ENCODE measurements at regions not wholly inside any gene's neighbourhood (a gene's known extent, or its start where the extent isn't known, plus 50 kb on each side); places are given as distances from the start of the nearest gene placed in this dataset.
A peak's percentile ranks its signal among the peaks of the same experiment; 100 is the strongest.

- Histone ChIP-seq H3K36me3 (ENCODE audit: insufficient read depth, low read length) (no peaks in the 10 kb centered on the region), H3K27me3 (ENCODE audit: insufficient read depth, low read length, poor library complexity, severe bottlenecking) (no peaks in the 10 kb centered on the region), H3K4me3 (ENCODE audit: low read length) (no peak overlapping the region), H3K4me1 (ENCODE audit: insufficient read depth, low read length) (no peaks in the 10 kb centered on the region), H3K9me3 (ENCODE audit: low read length) (no peaks in the 10 kb centered on the region), H3K27ac (ENCODE audit: low read depth, low read length) (no peak overlapping the region)
- peaks cover 0 to 6% (median 2%) of the 10 kb centered on the region in 5 donors for H3K9me3 Mint-ChIP-seq
- no peaks in the 10 kb centered on the region for H3K4me1 Mint-ChIP-seq
- ChIA-PET POLR2A (no interaction called here), CTCF (no interaction called here)
- no peak for DNase-seq
- H3K36me3 Mint-ChIP-seq, result no peaks in the 10 kb centered on the region
- no peak overlapping the region for H3K27ac Mint-ChIP-seq
- H3K27me3 Mint-ChIP-seq, result no peaks in the 10 kb centered on the region
- no peak overlapping the region for H3K4me3 Mint-ChIP-seq
Measured at GRCh38 chr1:88286716-88287115, 397.4 kb upstream of the PKN2 start.

- H3K27me3 Mint-ChIP-seq, result no peaks in the 10 kb centered on the region
- ChIA-PET CTCF (no interaction called here), POLR2A (no interaction called here)
- no peaks in the 10 kb centered on the region for H3K4me1 Mint-ChIP-seq
- H3K9me3 ChIP-seq (ENCODE audit: low read length), result no peaks in the 10 kb centered on the region
- no peak for DNase-seq
- H3K9me3 Mint-ChIP-seq, result peaks cover 0 to 3% (median 0%) of the 10 kb centered on the region in 5 donors
- no peaks in the 10 kb centered on the region for H3K36me3 ChIP-seq (ENCODE audit: insufficient read depth, low read length)
- no peak overlapping the region for H3K27ac Mint-ChIP-seq
- no peaks in the 10 kb centered on the region for H3K36me3 Mint-ChIP-seq
- H3K27ac ChIP-seq (ENCODE audit: low read depth, low read length), result no peak overlapping the region
- H3K4me3 ChIP-seq (ENCODE audit: low read length), result no peak overlapping the region
- no peaks in the 10 kb centered on the region for H3K27me3 ChIP-seq (ENCODE audit: insufficient read depth, low read length, poor library complexity, severe bottlenecking)
- no peaks in the 10 kb centered on the region for H3K4me1 ChIP-seq (ENCODE audit: insufficient read depth, low read length)
- no peak overlapping the region for H3K4me3 Mint-ChIP-seq
Measured at GRCh38 chr1:88288571-88288970, 395.5 kb upstream of the PKN2 start.

GRCh38 chr1:88289401-88290102 is 394.5 kb upstream of the PKN2 start:
- H3K36me3 Mint-ChIP-seq, result no peaks in the 10 kb centered on the region
- no peaks in the 10 kb centered on the region for H3K27me3 Mint-ChIP-seq

GRCh38 chr1:88291611-88292354 is 392.3 kb upstream of the PKN2 start:
- H3K27me3 Mint-ChIP-seq, result no peaks in the 10 kb centered on the region
- no peak for DNase-seq
- Histone ChIP-seq H3K9me3 (ENCODE audit: low read length) (no peaks in the 10 kb centered on the region), H3K4me3 (ENCODE audit: low read length) (no peak overlapping the region), H3K27ac (ENCODE audit: low read depth, low read length) (no peak overlapping the region), H3K36me3 (ENCODE audit: insufficient read depth, low read length) (no peaks in the 10 kb centered on the region), H3K27me3 (ENCODE audit: insufficient read depth, low read length, poor library complexity, severe bottlenecking) (no peaks in the 10 kb centered on the region), H3K4me1 (ENCODE audit: insufficient read depth, low read length) (no peaks in the 10 kb centered on the region)
- no peak overlapping the region for H3K4me3 Mint-ChIP-seq
- peaks cover 0 to 3% (median 0%) of the 10 kb centered on the region in 5 donors for H3K9me3 Mint-ChIP-seq
- no peaks in the 10 kb centered on the region for H3K4me1 Mint-ChIP-seq
- H3K36me3 Mint-ChIP-seq, result no peaks in the 10 kb centered on the region
- POLR2A ChIA-PET, result no interaction called here
- CTCF ChIA-PET, result no interaction called here
- no peak overlapping the region for H3K27ac Mint-ChIP-seq

More at GRCh38 chr1:88289401-88290102, 394.5 kb upstream of the PKN2 start:
- H3K36me3 ChIP-seq (ENCODE audit: insufficient read depth, low read length), result no peaks in the 10 kb centered on the region
- Mint-ChIP-seq H3K27ac (peak overlapping the region in 1 of 8 donors; percentile 8), H3K4me1 (no peaks in the 10 kb centered on the region), H3K4me3 (no peak overlapping the region), H3K9me3 (peaks cover 0 to 3% (median 0%) of the 10 kb centered on the region in 5 donors)
- no peak overlapping the region for H3K27ac ChIP-seq (ENCODE audit: low read depth, low read length)
- H3K4me3 ChIP-seq (ENCODE audit: low read length), result no peak overlapping the region
- CTCF ChIA-PET, result no interaction called here
- no peaks in the 10 kb centered on the region for H3K9me3 ChIP-seq (ENCODE audit: low read length)
- H3K27me3 ChIP-seq (ENCODE audit: insufficient read depth, low read length, poor library complexity, severe bottlenecking), result no peaks in the 10 kb centered on the region
- POLR2A ChIA-PET, result no interaction called here
- DNase-seq, result no peak
- H3K4me1 ChIP-seq (ENCODE audit: insufficient read depth, low read length), result no peaks in the 10 kb centered on the region

GRCh38 chr1:88293691-88294190 is 390.3 kb upstream of the PKN2 start:
- no peaks in the 10 kb centered on the region for H3K9me3 Mint-ChIP-seq
- Histone ChIP-seq H3K4me1 (ENCODE audit: insufficient read depth, low read length) (no peaks in the 10 kb centered on the region), H3K9me3 (ENCODE audit: low read length) (no peaks in the 10 kb centered on the region), H3K27ac (ENCODE audit: low read depth, low read length) (no peak overlapping the region), H3K36me3 (ENCODE audit: insufficient read depth, low read length) (no peaks in the 10 kb centered on the region), H3K27me3 (ENCODE audit: insufficient read depth, low read length, poor library complexity, severe bottlenecking) (no peaks in the 10 kb centered on the region), H3K4me3 (ENCODE audit: low read length) (no peak overlapping the region)
- H3K4me1 Mint-ChIP-seq, result no peaks in the 10 kb centered on the region
- DNase-seq, result no peak
- POLR2A ChIA-PET, result no interaction called here
- H3K27ac Mint-ChIP-seq, result no peak overlapping the region
- no peaks in the 10 kb centered on the region for H3K36me3 Mint-ChIP-seq
- H3K4me3 Mint-ChIP-seq, result no peak overlapping the region
- CTCF ChIA-PET, result no interaction called here
- H3K27me3 Mint-ChIP-seq, result no peaks in the 10 kb centered on the region

- H3K36me3 ChIP-seq (ENCODE audit: insufficient read depth, low read length), result no peaks in the 10 kb centered on the region
- H3K27me3 Mint-ChIP-seq, result peaks cover 0 to 2% of the 10 kb centered on the region in 2 donors
- H3K27ac Mint-ChIP-seq, result no peak overlapping the region
- no peaks in the 10 kb centered on the region for H3K9me3 ChIP-seq (ENCODE audit: low read length)
- POLR2A ChIA-PET, result no interaction called here
- H3K36me3 Mint-ChIP-seq, result no peaks in the 10 kb centered on the region
- no peak overlapping the region for H3K4me3 Mint-ChIP-seq
- H3K4me1 ChIP-seq (ENCODE audit: insufficient read depth, low read length), result no peaks in the 10 kb centered on the region
- H3K4me3 ChIP-seq (ENCODE audit: low read length), result no peak overlapping the region
- H3K27ac ChIP-seq (ENCODE audit: low read depth, low read length), result no peak overlapping the region
- no peaks in the 10 kb centered on the region for H3K4me1 Mint-ChIP-seq
- no peaks in the 10 kb centered on the region for H3K9me3 Mint-ChIP-seq
- no peak for DNase-seq
- CTCF ChIA-PET, result no interaction called here
- no peaks in the 10 kb centered on the region for H3K27me3 ChIP-seq (ENCODE audit: insufficient read depth, low read length, poor library complexity, severe bottlenecking)
Measured at GRCh38 chr1:88296227-88296626, 387.8 kb upstream of the PKN2 start.

GRCh38 chr1:88296642-88297041 is 387.4 kb upstream of the PKN2 start:
- H3K4me3 ChIP-seq (ENCODE audit: low read length), result no peak overlapping the region
- no peak overlapping the region for H3K4me3 Mint-ChIP-seq
- no peaks in the 10 kb centered on the region for H3K9me3 Mint-ChIP-seq
- peaks cover 0 to 2% of the 10 kb centered on the region in 2 donors for H3K27me3 Mint-ChIP-seq
- POLR2A ChIA-PET, result interaction anchor here (0.6 kb wide), 1 partner anchor 20 kb away, joined by 7 read pairs; no protein-coding TSS in a partner anchor
- DNase-seq, result no peak
- H3K4me1 Mint-ChIP-seq, result no peaks in the 10 kb centered on the region
- H3K27me3 ChIP-seq (ENCODE audit: insufficient read depth, low read length, poor library complexity, severe bottlenecking), result no peaks in the 10 kb centered on the region
- H3K9me3 ChIP-seq (ENCODE audit: low read length), result no peaks in the 10 kb centered on the region
- H3K4me1 ChIP-seq (ENCODE audit: insufficient read depth, low read length), result no peaks in the 10 kb centered on the region
- H3K36me3 Mint-ChIP-seq, result no peaks in the 10 kb centered on the region
- no peaks in the 10 kb centered on the region for H3K36me3 ChIP-seq (ENCODE audit: insufficient read depth, low read length)
- H3K27ac ChIP-seq (ENCODE audit: low read depth, low read length), result no peak overlapping the region
- CTCF ChIA-PET, result no interaction called here
- no peak overlapping the region for H3K27ac Mint-ChIP-seq

GRCh38 chr1:88298506-88298905 is 385.6 kb upstream of the PKN2 start:
- peaks cover 0 to 2% of the 10 kb centered on the region in 2 donors for H3K27me3 Mint-ChIP-seq
- no peak overlapping the region for H3K27ac Mint-ChIP-seq
- no peaks in the 10 kb centered on the region for H3K4me1 Mint-ChIP-seq
- H3K4me3 Mint-ChIP-seq, result no peak overlapping the region
- H3K36me3 Mint-ChIP-seq, result no peaks in the 10 kb centered on the region
- ChIA-PET POLR2A (no interaction called here), CTCF (no interaction called here)
- no peak overlapping the region for H3K27ac ChIP-seq (ENCODE audit: low read depth, low read length)
- DNase-seq, result no peak
- H3K4me3 ChIP-seq (ENCODE audit: low read length), result no peak overlapping the region
- H3K27me3 ChIP-seq (ENCODE audit: insufficient read depth, low read length, poor library complexity, severe bottlenecking), result no peaks in the 10 kb centered on the region
- no peaks in the 10 kb centered on the region for H3K9me3 ChIP-seq (ENCODE audit: low read length)
- no peaks in the 10 kb centered on the region for H3K4me1 ChIP-seq (ENCODE audit: insufficient read depth, low read length)
- H3K36me3 ChIP-seq (ENCODE audit: insufficient read depth, low read length), result no peaks in the 10 kb centered on the region
- H3K9me3 Mint-ChIP-seq, result no peaks in the 10 kb centered on the region

Data from CD8-positive, alpha-beta memory T cell (primary cell).